ENCODE measurements at regions not wholly inside any gene's neighbourhood (a gene's known extent, or its start where the extent isn't known, plus 50 kb on each side); places are given as distances from the start of the nearest gene placed in this dataset.

DNA sequence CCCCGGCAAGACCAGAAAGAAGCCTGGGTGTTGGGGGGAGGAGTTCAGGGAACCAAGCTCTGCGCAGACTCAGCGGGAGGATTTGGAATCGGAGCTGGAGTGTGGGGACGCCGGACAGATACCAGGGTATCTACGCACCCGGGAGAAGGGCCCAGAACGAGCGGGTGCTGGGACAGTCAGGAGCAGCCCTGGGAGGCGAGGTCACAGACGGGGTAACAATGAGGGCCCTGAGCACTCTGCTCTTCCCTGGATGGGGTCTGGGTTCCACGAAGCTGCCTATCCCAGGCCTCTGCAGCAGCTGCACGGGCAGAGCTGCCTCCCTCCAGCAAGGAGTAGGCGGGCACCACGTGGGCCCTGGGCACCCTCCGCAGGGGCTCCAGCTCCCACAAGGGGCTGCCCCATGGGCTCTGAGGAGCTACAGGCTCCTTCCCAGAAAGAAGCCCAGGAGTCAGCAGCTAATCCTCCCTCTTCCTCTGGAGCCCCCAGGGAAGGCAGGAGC, 197.2 kb downstream of the BRD1 start:
- TF ChIP-seq ZNF281 (CRISPR knock-in tag; IDR thresholded peaks at IDR 0.05; ENCODE audit: borderline replicate concordance), result no peak
- no peak for TF ChIP-seq NR2F1 (CRISPR knock-in tag; IDR thresholded peaks at IDR 0.05)
- no peak for TF ChIP-seq ZNF160 (CRISPR knock-in tag; IDR thresholded peaks at IDR 0.05)
- no peak for TF ChIP-seq ZBTB25 (CRISPR knock-in tag; IDR thresholded peaks at IDR 0.05)
- no peak for TF ChIP-seq STAT6 (CRISPR knock-in tag; IDR thresholded peaks at IDR 0.05; ENCODE audit: borderline replicate concordance)
- no peak for TF ChIP-seq SIN3A (IDR thresholded peaks at IDR 0.05; ENCODE audit: borderline replicate concordance, low read depth, low read length)
- TF ChIP-seq ZNF703 (CRISPR knock-in tag; IDR thresholded peaks at IDR 0.05; ENCODE audit: borderline replicate concordance), result no peak
- TF ChIP-seq, protein P1, sequence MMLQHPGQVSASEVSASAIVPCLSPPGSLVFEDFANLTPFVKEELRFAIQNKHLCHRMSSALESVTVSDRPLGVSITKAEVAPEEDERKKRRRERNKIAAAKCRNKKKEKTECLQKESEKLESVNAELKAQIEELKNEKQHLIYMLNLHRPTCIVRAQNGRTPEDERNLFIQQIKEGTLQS (CRISPR knock-in tag; IDR thresholded peaks at IDR 0.05), result no peak

Measured in HepG2 (cell line).